ENCODE measurements at regions not wholly inside any gene's neighbourhood (a gene's known extent, or its start where the extent isn't known, plus 50 kb on each side); places are given as distances from the start of the nearest gene placed in this dataset.
"Not testable (repeated sequence)": the region's sequence is repeated elsewhere in the genome, so short reads cannot be mapped to it uniquely, and the experiment has no call there.

DNA sequence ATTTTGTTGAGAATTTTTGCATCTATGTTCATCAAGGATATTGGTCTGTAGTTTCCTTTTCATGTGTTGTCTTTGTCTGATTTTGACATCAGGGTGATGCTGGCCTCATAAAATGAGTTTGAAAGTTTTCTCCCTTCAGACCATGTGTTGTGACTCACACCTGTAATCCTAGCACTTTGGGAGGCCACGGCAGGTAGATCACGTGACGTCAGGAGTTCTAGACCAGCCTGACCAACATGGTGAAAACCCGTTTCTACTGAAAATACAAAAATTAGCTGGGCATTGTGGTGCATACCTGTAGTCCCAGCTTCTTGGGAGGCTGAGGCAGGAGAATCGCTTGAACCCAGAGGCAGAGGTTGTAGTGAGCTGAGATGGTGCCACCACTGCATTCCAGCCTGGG, 716.4 kb upstream of the GOT2 start:
- TF ChIP-seq POLR2A (IDR thresholded peaks at IDR 0.05): not testable (repeated sequence)
- TF ChIP-seq, protein P1, sequence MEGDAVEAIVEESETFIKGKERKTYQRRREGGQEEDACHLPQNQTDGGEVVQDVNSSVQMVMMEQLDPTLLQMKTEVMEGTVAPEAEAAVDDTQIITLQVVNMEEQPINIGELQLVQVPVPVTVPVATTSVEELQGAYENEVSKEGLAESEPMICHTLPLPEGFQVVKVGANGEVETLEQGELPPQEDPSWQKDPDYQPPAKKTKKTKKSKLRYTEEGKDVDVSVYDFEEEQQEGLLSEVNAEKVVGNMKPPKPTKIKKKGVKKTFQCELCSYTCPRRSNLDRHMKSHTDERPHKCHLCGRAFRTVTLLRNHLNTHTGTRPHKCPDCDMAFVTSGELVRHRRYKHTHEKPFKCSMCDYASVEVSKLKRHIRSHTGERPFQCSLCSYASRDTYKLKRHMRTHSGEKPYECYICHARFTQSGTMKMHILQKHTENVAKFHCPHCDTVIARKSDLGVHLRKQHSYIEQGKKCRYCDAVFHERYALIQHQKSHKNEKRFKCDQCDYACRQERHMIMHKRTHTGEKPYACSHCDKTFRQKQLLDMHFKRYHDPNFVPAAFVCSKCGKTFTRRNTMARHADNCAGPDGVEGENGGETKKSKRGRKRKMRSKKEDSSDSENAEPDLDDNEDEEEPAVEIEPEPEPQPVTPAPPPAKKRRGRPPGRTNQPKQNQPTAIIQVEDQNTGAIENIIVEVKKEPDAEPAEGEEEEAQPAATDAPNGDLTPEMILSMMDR (IDR thresholded peaks at IDR 0.05): not testable (repeated sequence)
